HG02610 (cell line): ENCODE measurements at regions not wholly inside any gene's neighbourhood (a gene's known extent, or its start where the extent isn't known, plus 50 kb on each side); places are given as distances from the start of the nearest gene placed in this dataset.
"Not testable (repeated sequence)": the region's sequence is repeated elsewhere in the genome, so short reads cannot be mapped to it uniquely, and the experiment has no call there.

Source experiments
- ATAC-seq: cut with Tn5 transposase; IDR thresholded peaks from one replicate; pipeline ENCODE4 v1.9.1; 2021; ENCODE audit warnings: mild to moderate bottlenecking, moderate library complexity; ENCODE audit not compliant: unreplicated experiment

- no peak for ATAC-seq
Measured at GRCh38 chr9:708551-709432, 132.7 kb upstream of the DMRT1 start.

- ATAC-seq: no peak
Measured at GRCh38 chr9:710951-711745, 130.3 kb upstream of the DMRT1 start.

GRCh38 chr9:711761-712553 lies 129.5 kb upstream of the DMRT1 start:
- ATAC-seq: no peak

- ATAC-seq: no peak
Measured at GRCh38 chr9:712643-713042, 128.9 kb upstream of the DMRT1 start.

- no peak for ATAC-seq
Measured at GRCh38 chr9:713091-713490, 128.4 kb upstream of the DMRT1 start.

GRCh38 chr9:714675-715074 lies 126.8 kb upstream of the DMRT1 start:
- no peak for ATAC-seq

GRCh38 chr9:715300-715699 lies 126.2 kb upstream of the DMRT1 start:
- no peak for ATAC-seq

GRCh38 chr9:715743-716400 lies 125.6 kb upstream of the DMRT1 start:
- no peak for ATAC-seq

GRCh38 chr9:717722-718121 lies 123.8 kb upstream of the DMRT1 start:
- no peak for ATAC-seq

GRCh38 chr9:720239-720881 lies 121.1 kb upstream of the DMRT1 start:
- ATAC-seq: no peak

- ATAC-seq: no peak
Measured at GRCh38 chr9:722388-722980, 119.0 kb upstream of the DMRT1 start.

GRCh38 chr9:724461-724860 lies 117.0 kb upstream of the DMRT1 start:
- ATAC-seq: not testable (repeated sequence)

GRCh38 chr9:726005-726404 lies 115.5 kb upstream of the DMRT1 start:
- no peak for ATAC-seq

GRCh38 chr9:727767-728166 lies 113.7 kb upstream of the DMRT1 start:
- ATAC-seq: no peak

- ATAC-seq: no peak
Measured at GRCh38 chr9:728535-728934, 113.0 kb upstream of the DMRT1 start.

GRCh38 chr9:731474-731873 lies 110.0 kb upstream of the DMRT1 start:
- no peak for ATAC-seq

- ATAC-seq: no peak
Measured at GRCh38 chr9:734831-735511, 106.5 kb upstream of the DMRT1 start.

- ATAC-seq: no peak
Measured at GRCh38 chr9:737400-738120, 103.9 kb upstream of the DMRT1 start.
